Fibroblast of mammary gland (primary cell): ENCODE measurements at regions not wholly inside any gene's neighbourhood (a gene's known extent, or its start where the extent isn't known, plus 50 kb on each side); places are given as distances from the start of the nearest gene placed in this dataset.
A peak's percentile ranks its signal among the peaks of the same experiment; 100 is the strongest.

Experiments used
- DNase-seq: peaks from one replicate; pipeline ENCODE4 v3.0.0-alpha.2; 2010; ENCODE audit warnings: low read depth
- H3K4me3 ChIP-seq: 2 replicates; pipeline ENCODE4 v1.5.1; 2011; ENCODE audit warnings: low read depth, mild to moderate bottlenecking, low read length, moderate library complexity; ENCODE audit not compliant: control insufficient read depth
- TF ChIP-seq, protein P1 (sequence below): conservative IDR thresholded peaks from 2 replicates; pipeline ENCODE4 v1.5.1; 2011; ENCODE audit warnings: low read depth, low read length, inconsistent platforms; ENCODE audit not compliant: control insufficient read depth, insufficient read depth

DNA sequence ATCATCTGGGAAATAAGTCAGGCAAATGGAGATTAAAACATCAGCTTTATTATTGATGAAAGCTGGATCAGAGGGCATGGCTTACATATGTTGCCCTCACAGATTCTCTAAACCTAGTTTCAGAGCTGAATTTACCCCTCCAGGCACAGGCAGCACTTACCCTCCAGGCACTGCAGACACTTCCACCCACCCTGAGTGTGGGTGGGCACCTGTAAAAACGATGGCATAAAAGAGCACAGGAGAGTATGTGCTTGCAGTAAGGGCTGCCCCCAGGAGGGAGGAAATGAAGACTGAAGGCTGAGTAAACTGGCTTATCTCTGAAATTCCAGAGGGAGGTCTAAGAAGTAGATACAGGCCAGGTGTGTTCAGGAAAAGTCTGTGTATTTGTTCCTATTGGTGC is 185.0 kb upstream of the HTR2A start:
- TF ChIP-seq, protein P1, sequence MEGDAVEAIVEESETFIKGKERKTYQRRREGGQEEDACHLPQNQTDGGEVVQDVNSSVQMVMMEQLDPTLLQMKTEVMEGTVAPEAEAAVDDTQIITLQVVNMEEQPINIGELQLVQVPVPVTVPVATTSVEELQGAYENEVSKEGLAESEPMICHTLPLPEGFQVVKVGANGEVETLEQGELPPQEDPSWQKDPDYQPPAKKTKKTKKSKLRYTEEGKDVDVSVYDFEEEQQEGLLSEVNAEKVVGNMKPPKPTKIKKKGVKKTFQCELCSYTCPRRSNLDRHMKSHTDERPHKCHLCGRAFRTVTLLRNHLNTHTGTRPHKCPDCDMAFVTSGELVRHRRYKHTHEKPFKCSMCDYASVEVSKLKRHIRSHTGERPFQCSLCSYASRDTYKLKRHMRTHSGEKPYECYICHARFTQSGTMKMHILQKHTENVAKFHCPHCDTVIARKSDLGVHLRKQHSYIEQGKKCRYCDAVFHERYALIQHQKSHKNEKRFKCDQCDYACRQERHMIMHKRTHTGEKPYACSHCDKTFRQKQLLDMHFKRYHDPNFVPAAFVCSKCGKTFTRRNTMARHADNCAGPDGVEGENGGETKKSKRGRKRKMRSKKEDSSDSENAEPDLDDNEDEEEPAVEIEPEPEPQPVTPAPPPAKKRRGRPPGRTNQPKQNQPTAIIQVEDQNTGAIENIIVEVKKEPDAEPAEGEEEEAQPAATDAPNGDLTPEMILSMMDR = no peak
- no peak overlapping the region for H3K4me3 ChIP-seq
- no peak for DNase-seq

DNA sequence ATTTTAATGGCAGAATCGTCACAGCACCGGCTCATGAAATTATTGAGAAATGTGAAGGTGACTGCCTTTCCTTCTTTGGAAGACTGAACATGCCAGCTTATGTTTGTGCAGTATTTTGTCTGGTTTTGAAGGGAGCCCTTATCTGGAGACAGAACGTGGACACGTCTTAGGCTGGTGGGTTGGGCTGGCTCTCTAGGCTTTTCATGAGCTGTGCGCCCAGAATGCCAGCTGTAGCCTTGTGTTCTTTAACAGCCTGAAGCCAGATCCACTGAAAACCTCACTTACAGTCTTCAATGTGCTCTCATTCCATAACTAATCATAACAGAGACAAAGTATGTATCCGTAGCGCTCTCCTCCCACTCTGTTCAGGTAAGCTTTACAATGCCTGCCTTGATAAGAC is 184.4 kb upstream of the HTR2A start:
- DNase-seq = no peak
- no peak overlapping the region for H3K4me3 ChIP-seq
- TF ChIP-seq, protein P1 = no peak

DNA sequence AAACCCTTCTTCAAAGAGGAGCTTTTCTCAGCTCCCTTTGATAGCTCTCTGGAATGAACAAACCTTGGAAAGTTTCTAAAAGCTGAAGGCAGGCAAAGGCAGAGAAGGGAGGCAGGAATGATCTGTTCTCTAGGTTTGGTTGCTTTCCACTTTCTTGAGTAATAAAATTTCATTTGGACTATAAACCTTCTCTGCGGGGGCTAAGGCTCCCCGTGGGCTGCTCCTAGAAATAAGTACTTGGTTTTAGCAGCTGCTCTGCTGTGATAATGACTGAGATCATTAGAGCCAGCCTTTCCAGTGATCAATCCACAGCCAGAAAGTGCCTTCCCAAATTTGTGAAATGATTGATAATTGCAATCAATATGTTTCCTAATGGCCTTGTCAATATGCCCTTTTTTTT is 183.8 kb upstream of the HTR2A start:
- no peak overlapping the region for H3K4me3 ChIP-seq
- no peak for DNase-seq
- TF ChIP-seq, protein P1 = no peak

GRCh38 chr13:47076500-47076899 is 179.6 kb upstream of the HTR2A start:
- TF ChIP-seq, protein P1 = no peak
- DNase-seq = peak; percentile 52
- H3K4me3 ChIP-seq = no peak overlapping the region

DNA sequence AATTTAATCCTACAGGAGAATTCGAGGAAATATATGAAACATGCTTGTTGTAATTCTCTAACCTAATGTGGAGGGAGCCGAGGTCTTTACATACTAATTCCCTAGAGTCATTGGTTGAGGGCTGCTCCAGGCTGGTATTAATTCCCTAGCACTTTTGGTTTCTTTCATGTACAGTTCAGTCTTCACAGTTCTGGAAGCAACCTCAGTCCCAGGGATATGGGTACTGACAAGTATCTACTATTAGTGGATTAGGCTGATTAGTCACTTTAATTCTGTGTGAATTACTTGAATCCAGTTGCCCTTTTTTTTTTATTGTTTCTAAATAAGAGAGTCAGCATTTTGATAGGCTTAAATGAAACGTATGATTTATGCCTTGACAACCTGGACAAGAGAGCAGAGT is 172.3 kb upstream of the HTR2A start:
- DNase-seq = no peak

DNA sequence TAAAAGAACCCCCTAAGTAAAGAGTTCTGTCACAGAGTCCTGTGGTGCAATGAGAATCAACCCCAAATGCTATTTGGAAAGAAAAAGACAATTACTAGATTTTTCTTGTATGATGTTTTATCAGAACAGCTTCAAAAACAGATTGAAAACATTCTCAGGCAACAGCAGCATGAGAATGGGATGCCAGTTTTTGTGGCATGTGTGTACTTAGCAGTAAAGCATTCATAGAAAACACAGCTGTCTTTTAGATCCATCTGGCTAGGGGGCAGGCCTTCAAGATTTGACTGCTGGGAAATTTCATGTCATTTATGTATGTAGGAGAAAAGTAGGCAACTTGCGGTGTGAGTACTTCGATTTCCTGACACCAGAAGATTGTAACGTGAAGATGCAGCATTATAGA is 170.5 kb upstream of the HTR2A start:
- DNase-seq = no peak
- H3K4me3 ChIP-seq = no peak overlapping the region
- TF ChIP-seq, protein P1 = no peak

More for the DNA sequence above, 172.3 kb upstream of the HTR2A start:
- H3K4me3 ChIP-seq = no peak overlapping the region
- TF ChIP-seq, protein P1 = no peak

- no peak overlapping the region for H3K4me3 ChIP-seq
- peak; percentile 54 for DNase-seq
- TF ChIP-seq, protein P1 = no peak
Observed at GRCh38 chr13:47066226-47066625, 169.4 kb upstream of the HTR2A start.
